ELR (cell line): ENCODE measurements at regions not wholly inside any gene's neighbourhood (a gene's known extent, or its start where the extent isn't known, plus 50 kb on each side); places are given as distances from the start of the nearest gene placed in this dataset.

Experiments
- DNase-seq: peaks from one replicate; pipeline ENCODE4 v3.0.0-alpha.2; 2015; ENCODE audit warnings: low read depth

- DNase-seq, result no peak
Observed at GRCh38 chr7:40921589-40922315, 781.1 kb downstream of the INHBA start.

GRCh38 chr7:40918701-40919271 is 784.0 kb downstream of the SUGCT start:
- peak; percentile 90 for DNase-seq

- DNase-seq, result no peak
Observed at GRCh38 chr7:40916813-40917212, 782.0 kb downstream of the SUGCT start.

DNA sequence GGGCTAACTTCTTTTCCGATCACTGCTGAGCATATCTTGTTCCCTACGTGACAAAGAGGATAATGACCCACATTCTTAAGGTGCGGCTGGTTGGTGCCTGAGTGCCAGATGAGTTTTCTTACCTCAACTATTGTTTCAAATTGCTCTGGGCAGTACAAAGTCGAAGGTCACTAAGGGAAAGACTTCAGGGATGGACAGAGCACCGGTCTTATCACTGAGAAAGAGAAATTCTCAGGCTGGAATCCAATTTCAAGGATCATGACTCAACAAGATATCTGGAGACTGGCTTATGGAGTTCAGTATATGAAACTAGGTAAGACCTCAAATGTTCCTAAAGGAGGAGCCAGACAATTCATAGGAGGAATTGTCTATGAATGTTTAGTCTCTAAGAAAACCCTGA is 780.3 kb downstream of the SUGCT start:
- no peak for DNase-seq
